ENCODE measurements at regions not wholly inside any gene's neighbourhood (a gene's known extent, or its start where the extent isn't known, plus 50 kb on each side); places are given as distances from the start of the nearest gene placed in this dataset.

DNA sequence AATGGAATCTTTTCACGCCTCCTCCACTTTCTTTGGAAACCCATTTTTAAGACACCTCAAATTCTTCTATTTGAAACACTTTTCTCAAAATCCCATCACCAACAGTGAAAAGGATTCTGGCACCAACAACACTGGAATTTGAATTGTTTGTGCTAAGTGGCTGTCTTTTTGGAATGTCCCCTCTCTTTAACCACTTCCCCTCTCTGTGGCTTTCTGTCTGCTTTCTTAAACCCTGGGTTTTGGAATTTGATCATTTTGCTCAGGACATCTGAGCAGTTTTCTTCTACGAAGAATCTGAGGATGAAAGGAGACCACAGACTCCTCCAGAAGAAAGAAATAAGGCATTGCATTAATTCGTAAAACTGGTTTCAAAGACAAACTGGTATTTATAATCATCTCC lies 89.0 kb downstream of the MXRA5 start:
- CTCF ChIA-PET, result no interaction called here
- peaks cover 4% of the 10 kb centered on the region for H3K9me3 Mint-ChIP-seq (ENCODE audit: low read depth, unreplicated experiment)
- H3K27ac Mint-ChIP-seq (ENCODE audit: unreplicated experiment), result no peak overlapping the region
- H3K4me3 Mint-ChIP-seq (ENCODE audit: low read depth, unreplicated experiment), result no peak overlapping the region
- H3K4me1 Mint-ChIP-seq (ENCODE audit: low read depth, unreplicated experiment), result peaks cover 8% of the 10 kb centered on the region
- intact Hi-C loops (cut with micrococcal nuclease; ENCODE audit: unreplicated experiment), result no loop called here
- no peak for DNase-seq
- peaks cover 18% of the 10 kb centered on the region for H3K27me3 Mint-ChIP-seq (ENCODE audit: unreplicated experiment)
- no TSS peak for BruUV-seq (replicated peaks)
- TF ChIP-seq, protein P1, sequence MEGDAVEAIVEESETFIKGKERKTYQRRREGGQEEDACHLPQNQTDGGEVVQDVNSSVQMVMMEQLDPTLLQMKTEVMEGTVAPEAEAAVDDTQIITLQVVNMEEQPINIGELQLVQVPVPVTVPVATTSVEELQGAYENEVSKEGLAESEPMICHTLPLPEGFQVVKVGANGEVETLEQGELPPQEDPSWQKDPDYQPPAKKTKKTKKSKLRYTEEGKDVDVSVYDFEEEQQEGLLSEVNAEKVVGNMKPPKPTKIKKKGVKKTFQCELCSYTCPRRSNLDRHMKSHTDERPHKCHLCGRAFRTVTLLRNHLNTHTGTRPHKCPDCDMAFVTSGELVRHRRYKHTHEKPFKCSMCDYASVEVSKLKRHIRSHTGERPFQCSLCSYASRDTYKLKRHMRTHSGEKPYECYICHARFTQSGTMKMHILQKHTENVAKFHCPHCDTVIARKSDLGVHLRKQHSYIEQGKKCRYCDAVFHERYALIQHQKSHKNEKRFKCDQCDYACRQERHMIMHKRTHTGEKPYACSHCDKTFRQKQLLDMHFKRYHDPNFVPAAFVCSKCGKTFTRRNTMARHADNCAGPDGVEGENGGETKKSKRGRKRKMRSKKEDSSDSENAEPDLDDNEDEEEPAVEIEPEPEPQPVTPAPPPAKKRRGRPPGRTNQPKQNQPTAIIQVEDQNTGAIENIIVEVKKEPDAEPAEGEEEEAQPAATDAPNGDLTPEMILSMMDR (IDR thresholded peaks at IDR 0.05; ENCODE audit: unreplicated experiment), result no peak
- no peaks in the 10 kb centered on the region for H3K36me3 Mint-ChIP-seq (ENCODE audit: insufficient read depth, unreplicated experiment)

DNA sequence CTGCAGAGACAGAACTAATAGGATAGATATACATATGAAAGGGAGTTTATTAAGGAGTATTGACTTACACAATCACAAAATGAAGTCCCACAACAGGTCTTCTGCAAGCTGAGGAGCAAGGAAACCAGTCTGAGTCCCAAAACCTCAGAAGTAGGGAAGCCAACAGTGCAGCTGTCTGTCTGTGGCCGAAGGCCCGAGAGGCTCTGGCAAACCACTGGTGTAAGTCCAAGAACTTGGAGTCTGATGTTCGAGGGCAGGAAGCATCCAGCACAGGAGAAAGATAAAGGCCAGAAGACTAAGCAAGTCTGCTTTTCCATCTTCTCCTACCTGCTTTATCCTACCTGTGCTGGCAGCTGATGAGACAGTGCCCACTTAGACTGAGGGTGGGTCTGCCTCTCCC lies 89.6 kb downstream of the MXRA5 start:
- BruUV-seq (replicated peaks), result no TSS peak
- intact Hi-C loops (cut with micrococcal nuclease; ENCODE audit: unreplicated experiment), result no loop called here
- H3K4me1 Mint-ChIP-seq (ENCODE audit: low read depth, unreplicated experiment), result peaks cover 8% of the 10 kb centered on the region
- no peaks in the 10 kb centered on the region for H3K36me3 Mint-ChIP-seq (ENCODE audit: insufficient read depth, unreplicated experiment)
- DNase-seq, result no peak
- no peak overlapping the region for H3K4me3 Mint-ChIP-seq (ENCODE audit: low read depth, unreplicated experiment)
- H3K9me3 Mint-ChIP-seq (ENCODE audit: low read depth, unreplicated experiment), result peaks cover 4% of the 10 kb centered on the region
- H3K27me3 Mint-ChIP-seq (ENCODE audit: unreplicated experiment), result peaks cover 18% of the 10 kb centered on the region
- TF ChIP-seq, protein P1 (IDR thresholded peaks at IDR 0.05; ENCODE audit: unreplicated experiment), result no peak
- CTCF ChIA-PET, result no interaction called here
- no peak overlapping the region for H3K27ac Mint-ChIP-seq (ENCODE audit: unreplicated experiment)

DNA sequence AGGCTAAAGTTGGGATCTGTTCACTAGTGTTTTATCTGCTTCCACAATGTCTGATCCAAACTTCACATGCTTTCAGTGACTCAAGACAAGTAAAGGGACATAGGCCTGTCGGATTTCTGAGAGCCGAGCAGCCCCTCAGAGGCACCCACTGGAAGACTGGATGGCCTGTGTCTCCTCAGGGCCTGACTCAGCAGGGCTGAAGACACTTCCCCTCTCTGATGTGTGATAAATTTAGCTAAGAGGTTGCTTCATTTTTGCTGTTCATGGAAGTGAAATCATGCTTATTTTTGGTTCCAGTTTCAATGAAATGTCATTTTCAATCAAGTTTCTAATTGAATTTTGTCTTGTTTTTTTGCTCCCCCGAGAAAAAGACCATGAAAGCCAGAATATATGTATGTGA lies 93.7 kb downstream of the MXRA5 start:
- peaks cover 18% of the 10 kb centered on the region for H3K27me3 Mint-ChIP-seq (ENCODE audit: unreplicated experiment)
- TF ChIP-seq, protein P1 (IDR thresholded peaks at IDR 0.05; ENCODE audit: unreplicated experiment), result no peak
- CTCF ChIA-PET, result no interaction called here
- H3K27ac Mint-ChIP-seq (ENCODE audit: unreplicated experiment), result no peak overlapping the region
- H3K9me3 Mint-ChIP-seq (ENCODE audit: low read depth, unreplicated experiment), result no peaks in the 10 kb centered on the region
- no TSS peak for BruUV-seq (replicated peaks)
- no peaks in the 10 kb centered on the region for H3K36me3 Mint-ChIP-seq (ENCODE audit: insufficient read depth, unreplicated experiment)
- no peak for DNase-seq
- H3K4me1 Mint-ChIP-seq (ENCODE audit: low read depth, unreplicated experiment), result peaks cover 8% of the 10 kb centered on the region
- intact Hi-C loops (cut with micrococcal nuclease; ENCODE audit: unreplicated experiment), result no loop called here
- no peak overlapping the region for H3K4me3 Mint-ChIP-seq (ENCODE audit: low read depth, unreplicated experiment)

DNA sequence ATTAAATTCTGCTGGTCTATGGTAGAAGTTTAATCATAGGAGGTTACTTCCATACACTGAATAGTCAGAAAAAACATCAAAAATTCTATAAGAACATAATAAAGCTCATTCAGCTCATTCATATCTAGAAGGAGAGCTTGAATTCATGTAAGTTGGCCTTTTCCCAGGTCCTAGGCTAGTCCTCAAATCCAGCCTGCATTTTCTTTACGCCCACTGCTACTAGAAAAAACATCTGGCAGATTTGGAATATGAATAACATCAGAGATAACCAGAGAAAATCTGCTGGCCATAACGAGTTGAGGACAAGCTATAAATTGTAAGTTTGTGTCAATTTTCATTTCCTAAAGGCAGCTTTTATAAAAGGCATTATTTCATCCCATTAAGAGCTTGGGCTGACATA lies 95.5 kb downstream of the MXRA5 start:
- H3K27me3 Mint-ChIP-seq (ENCODE audit: unreplicated experiment), result peaks cover 18% of the 10 kb centered on the region
- no TSS peak for BruUV-seq (replicated peaks)
- no peaks in the 10 kb centered on the region for H3K9me3 Mint-ChIP-seq (ENCODE audit: low read depth, unreplicated experiment)
- H3K4me1 Mint-ChIP-seq (ENCODE audit: low read depth, unreplicated experiment), result peaks cover 8% of the 10 kb centered on the region
- TF ChIP-seq, protein P1 (IDR thresholded peaks at IDR 0.05; ENCODE audit: unreplicated experiment), result no peak
- H3K36me3 Mint-ChIP-seq (ENCODE audit: insufficient read depth, unreplicated experiment), result no peaks in the 10 kb centered on the region
- CTCF ChIA-PET, result interaction anchor here (0.6 kb wide), 1 partner anchor 142 kb away, joined by 3 read pairs; no protein-coding TSS in a partner anchor
- H3K27ac Mint-ChIP-seq (ENCODE audit: unreplicated experiment), result no peak overlapping the region
- intact Hi-C loops (cut with micrococcal nuclease; ENCODE audit: unreplicated experiment), result no loop called here
- no peak for DNase-seq
- no peak overlapping the region for H3K4me3 Mint-ChIP-seq (ENCODE audit: low read depth, unreplicated experiment)

Data from Calu3 (cell line).